Left renal cortex interstitium (tissue), 4 donors: ENCODE measurements at regions not wholly inside any gene's neighbourhood (a gene's known extent, or its start where the extent isn't known, plus 50 kb on each side); places are given as distances from the start of the nearest gene placed in this dataset.

Experiments used
- DNase-seq, 4 donors: peaks; one replicate each; pipeline ENCODE4 v3.0.0-alpha.2; 2013; ENCODE audit warnings: low read depth in 4 of 4, low spot score in 2 of 4, missing footprints in 1 of 4

DNA sequence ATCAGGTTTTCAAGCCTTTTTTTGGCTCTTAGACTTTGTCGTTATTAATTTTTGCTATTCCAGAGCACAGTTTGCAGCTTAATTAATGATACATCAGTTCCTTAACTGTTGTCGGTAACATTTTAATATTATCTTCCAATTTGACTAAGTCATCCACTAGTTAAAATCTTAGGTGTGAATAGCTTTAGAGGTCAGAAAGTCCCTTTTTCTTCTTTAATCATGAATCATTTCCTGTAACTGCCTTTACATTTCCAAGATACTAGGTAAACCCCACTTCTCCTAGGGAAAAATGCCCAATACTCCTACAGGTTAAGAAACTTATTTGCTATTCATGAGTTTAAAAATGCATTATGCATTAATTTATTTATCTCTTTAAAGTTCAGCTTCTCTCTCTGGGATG is 260.9 kb upstream of the CFAP20DC start:
- no peak for DNase-seq

DNA sequence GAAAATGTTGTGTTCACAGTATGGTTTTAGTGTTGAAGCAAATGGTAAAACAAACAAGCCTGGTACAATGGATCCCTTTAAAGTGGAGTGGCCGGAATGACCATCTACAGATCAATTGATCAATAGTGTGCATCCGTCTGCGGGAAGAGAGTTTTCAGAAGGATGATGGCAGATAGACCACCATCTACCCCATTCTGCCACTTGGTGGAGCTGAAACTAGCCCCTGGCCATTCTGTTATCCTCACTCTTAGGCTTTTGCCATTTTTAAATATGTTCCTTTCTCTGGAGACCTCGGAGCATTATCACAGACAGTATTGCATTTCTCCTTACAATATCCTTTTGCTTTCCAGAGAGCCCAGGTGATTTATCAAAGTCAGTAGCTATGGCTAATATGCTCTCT is 258.9 kb upstream of the CFAP20DC start:
- no peak for DNase-seq

DNA sequence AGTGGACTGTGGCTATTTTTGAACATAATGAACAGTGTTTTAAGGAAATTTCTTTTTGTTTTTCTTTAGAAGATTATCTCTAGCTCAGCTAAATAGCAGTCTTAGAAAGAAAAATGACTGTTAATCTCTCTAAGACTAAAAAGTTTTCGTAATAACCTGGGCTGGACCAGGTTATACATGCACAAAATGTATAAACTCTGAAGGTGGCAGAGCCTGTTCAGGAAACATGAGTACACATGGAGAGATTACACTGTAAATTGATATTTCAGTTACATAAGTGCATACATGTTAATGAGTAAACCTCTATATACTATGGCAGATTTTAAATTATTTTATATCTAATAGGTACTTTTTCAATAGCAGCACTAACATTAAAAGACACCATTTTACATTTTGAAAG is 258.2 kb upstream of the CFAP20DC start:
- DNase-seq: no peak

DNA sequence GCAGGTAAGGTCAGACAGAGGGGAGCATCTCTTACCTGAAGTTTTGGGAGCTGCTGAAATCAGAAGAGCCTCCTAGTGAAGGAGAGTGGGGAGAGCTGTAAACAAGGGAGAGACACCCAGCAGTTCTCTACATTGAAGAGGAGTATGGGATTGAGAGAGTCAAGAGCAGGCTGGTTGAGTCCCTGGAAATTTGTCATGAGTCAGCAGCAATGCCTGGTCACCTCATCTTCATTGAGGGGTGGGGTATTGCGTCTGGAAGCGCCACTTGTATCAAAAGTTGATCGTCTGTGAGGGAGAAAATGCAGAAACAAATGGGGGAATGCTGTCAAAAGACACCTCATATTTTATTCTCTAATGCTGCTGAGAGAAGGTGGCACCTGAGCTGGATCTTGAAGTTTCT is 256.6 kb upstream of the CFAP20DC start:
- DNase-seq: no peak

DNA sequence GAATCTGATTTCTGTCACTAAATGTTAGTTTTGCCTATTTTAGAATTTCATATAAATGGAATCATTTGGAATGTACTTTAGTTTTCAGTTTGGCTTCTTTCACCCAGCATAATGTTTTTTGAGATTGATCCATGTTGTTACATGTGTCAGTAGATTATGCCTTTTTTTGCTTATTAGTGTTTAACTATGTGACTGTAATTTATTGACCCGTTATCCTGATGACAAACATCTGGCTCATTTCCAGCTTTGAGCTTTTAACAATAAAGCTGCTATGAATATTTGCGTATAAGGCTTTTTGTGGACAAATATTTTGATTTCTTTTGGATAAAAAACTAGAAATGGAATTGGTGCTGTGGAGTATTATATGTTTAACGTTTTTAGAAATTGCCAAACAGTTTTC is 254.5 kb upstream of the CFAP20DC start:
- no peak for DNase-seq

DNA sequence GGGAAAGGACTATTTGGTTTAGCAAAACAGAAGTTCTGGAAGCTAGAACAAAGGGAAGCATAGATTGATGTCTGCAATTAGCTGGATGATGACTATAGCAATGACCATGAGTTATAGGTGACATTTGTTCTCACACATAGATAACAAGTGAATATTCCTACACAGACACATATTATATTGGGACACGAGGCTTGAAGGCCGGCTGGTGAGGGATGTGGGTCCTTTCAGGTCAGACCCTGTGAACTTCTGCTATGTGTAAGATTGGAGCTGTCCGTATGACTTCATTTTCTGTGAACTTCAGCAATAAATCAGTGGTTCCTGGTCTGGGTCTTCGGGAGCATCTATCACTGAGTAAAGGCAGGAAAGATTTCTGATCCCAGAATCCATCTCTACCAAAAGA is 253.6 kb upstream of the CFAP20DC start:
- no peak for DNase-seq

DNA sequence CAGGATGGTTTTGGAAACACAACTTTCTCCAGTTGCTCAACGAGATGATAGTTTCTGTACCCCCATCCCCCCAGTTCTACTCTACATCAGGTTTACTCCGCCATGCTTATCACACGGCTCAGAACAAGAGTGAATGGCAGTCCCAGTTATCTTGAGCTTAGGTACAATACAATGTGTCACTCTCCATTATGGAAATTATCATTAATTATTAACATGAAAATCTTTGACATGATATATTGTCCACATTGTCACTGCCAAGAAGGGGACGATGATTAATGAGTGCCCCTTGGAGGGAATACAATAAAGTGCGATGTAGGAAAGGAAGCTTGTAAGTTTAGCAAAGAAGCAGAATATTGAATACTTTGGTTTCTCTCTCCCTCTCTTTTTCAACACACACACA is 252.6 kb upstream of the CFAP20DC start:
- DNase-seq: no peak

DNA sequence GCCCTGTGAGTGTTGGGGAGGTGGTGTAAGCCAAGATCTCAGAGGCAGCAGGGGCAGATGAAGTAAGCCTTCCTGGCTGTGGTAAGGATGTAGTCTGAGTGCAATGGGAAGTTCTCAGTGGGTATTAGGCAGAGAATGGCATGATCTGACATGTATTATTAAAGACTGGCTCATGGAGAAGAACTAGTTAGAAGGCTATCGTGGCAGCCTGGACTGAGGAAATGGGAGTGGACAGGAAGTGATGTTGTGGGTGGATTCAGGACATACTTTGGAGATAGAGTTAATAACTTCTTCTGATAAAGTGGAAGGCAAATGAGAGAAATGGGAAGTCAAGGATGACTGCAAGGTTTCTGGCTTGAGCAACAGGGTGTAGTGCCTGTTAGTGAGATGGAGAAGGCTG is 250.9 kb upstream of the CFAP20DC start:
- DNase-seq: no peak

DNA sequence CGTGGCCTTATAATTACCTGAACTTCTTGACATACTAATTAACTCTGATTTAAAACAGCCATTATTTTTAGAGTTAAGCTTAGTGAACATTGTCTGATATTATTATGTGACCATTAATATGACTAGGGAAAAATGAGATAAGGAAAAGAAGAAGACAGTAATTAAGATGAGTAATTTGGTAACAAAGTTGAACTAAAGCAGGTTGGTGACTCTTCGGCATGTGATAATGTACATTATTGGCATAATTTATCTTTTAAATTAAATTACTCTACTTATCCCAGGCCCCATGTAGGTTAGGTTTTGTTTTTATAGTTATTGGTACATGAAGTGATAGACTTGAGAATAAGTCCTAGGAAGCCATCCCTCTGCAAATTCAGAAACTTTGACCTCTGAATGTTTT is 249.7 kb upstream of the CFAP20DC start:
- no peak for DNase-seq

DNA sequence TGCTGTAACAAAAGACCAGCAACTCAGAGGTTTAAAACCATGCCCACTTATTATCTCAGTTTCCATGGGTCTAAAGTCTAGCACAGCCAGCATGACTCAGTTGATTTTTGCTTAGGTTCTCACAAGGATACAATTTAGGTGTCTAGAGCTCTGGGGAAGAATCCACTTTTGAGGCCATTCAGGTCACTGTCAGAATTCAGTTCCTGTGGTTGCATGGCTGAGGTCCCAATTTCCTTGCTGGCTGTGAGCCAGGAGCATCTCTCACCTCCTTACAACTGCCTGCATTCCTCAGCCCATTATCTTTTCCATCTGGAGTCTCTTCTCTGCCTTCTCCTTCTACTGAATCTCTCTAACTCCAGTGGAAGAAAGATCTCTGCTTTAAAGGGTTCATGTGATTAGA is 240.5 kb upstream of the CFAP20DC start:
- no peak for DNase-seq

DNA sequence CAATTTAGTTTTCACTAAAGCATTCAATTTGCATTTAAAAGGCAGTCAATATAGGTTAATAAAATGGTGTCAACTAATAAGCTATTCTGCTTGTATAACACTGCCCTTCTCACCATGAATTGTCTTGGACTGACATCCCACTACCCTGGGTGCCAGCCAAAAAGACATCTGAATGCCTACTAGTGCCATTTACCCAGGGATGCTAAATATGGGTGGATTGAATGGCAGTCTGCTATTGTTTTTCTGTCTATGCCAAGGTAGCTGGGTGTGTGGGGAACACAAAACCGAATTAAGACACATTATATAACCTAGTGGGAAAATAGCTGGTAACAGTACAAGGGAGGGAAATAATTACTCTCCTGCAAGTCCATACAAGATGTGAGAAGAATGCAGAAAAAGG is 240.0 kb upstream of the CFAP20DC start:
- DNase-seq: no peak

DNA sequence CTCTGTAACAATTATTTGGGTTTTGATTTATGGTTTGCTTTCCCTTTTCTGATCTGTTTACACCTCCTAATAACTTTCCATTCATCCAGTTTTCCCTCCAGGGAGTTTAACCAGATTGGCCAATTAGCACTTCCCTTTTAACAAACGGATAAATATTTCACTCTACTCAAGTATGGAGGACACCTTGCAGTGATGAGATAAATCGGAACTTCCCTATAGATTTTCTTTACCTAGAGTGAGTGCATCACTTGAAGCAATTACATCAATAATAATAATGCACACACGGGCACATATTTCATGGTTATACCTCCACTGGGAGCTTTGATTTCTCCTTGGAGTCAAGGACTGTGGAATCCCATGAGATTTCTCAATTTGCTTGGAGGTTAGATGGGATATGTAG is 239.1 kb upstream of the CFAP20DC start:
- DNase-seq: no peak

DNA sequence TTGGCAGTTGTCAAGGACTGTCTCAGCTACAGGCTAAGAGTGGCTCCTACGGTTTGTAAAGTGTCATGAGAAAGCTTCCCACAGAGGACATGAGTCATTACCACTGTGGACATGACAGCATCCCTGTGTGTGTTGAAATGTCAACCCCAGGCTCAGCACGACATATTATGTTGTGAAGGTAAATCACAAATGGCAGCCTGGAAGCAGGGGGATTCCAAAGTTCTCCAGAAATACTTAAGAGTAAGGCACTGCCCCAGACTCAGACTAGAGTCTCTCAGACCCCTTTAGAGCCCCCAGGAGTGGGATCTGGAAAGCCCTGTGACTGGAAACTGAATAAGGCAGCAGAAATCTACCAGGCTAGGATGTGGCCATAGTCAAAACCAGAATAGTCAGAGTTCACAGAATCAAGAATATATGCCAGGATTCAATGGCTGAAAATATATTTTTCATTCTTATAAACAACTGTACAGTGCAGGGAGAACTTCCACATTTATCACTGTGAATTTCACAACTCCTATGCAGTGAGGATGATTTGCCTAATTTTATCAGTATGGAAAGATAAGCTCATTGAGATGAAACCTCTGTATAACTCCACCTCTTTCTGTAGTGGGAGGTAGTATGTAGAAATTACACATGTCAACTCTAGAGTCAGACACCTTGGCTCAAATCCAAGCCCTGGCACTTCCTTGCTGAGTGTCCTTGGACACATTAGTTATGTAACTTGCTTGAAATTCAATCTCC is 237.1 kb upstream of the CFAP20DC start:
- DNase-seq: no peak

DNA sequence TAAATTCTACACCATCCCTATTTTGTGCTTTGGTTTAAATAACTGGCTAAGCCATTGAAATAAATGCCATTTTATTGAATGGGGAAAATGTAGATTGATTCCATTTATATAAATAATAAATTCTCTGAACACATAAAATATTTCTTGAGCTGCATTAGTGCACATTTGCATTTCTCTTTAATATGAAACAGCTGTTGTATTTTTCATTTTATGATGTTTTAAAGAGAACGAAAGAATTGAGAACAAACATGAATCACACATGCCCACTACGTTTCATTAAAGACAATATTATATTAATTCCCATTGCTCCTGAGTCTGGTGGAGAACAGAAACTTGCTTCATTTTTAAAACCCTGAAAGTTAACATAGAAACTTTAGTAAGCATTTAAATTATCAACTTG is 235.7 kb upstream of the CFAP20DC start:
- no peak for DNase-seq

DNA sequence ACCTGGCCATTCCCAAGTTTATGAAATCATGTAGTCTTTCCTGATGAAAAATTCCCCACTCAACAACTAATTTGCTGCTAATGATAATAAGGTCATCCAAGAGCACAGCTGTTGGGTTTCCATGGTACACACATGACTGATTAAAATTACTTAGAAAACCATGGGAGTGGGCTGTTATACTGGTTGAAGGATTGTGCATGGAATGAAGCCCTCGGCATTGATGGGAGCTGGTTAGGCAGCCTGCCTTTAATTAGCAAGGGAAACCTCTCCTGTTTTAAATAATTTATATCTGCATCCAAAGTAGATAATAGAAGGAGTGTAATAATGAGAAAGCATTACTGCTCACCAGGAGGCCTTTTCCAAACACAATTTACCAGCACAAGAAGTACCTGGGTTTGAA is 235.1 kb upstream of the CFAP20DC start:
- no peak for DNase-seq

DNA sequence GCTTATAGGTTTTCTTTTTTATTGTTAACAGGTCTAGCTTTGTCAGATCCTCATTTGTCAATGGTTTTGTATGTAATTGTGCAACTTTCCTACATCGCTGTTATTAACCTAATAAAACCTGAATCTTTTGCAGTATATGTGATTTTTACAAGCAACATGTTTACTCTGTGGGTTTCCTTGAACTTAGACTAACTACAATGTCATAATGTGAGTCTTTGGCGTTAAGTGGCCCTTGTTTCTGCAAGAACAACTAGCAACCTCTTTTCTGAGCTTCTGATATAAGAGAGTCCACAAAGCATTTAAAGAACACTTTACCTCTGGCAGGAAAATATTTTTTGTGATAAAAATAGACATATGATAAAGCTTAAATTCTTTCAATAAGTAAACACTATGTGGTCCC is 230.3 kb upstream of the CFAP20DC start:
- no peak for DNase-seq

DNA sequence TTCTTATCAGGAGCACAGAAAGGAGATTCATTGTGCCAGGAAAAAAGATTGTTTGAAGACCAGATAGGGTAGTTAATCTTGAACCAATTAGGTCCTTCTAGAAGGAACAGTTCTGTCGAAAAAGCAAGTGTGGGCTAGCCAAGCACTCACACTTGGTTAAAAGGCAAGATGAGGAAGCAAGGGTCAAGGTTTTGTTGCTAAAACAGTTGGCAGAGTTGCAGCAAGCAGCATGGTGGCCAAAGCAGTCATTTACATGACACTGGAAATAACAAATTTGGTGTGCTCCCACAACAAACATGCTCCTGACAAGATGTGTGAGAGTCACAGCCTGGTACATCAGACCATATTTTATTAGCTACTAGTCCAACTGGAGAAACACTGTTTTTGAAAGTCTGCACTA is 228.0 kb upstream of the CFAP20DC start:
- DNase-seq: no peak

DNA sequence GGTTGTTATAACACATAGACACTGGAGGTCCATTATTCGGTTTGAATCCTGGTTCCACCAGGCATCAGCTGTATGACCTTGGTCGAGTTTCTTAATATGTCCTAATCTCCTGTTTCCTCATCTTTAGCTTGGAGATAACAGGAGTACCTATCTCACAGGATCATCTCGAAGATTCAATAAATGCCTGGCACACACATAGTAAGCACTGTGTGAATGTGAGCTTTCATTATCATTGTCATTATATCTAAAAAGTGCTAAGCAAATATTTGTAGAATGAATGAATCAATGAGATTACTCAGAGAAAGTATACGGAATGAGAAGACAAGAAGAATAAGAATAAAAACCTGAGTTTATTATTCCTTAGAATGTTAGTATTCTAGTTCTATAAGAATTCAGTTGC is 227.4 kb upstream of the CFAP20DC start:
- DNase-seq: no peak

DNA sequence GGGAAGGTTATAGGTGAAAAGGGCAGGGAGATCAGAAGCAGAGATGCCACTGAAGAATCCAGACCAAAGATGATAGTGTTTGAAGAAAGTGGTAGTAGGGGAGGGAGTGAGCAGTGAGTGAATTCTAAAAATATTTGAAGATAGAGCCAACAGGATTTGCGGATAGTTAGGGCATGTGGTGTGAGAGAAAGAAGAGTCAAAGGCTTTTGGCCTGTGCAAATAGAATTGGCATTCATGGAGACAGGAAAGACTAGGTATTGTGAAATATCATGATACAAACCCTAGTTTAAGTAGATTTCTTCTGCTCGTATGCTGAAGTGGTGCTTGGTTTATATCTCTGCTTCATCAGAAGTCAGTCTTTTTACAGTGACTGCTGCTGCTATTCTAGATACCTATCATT is 224.2 kb upstream of the CFAP20DC start:
- DNase-seq: no peak

DNA sequence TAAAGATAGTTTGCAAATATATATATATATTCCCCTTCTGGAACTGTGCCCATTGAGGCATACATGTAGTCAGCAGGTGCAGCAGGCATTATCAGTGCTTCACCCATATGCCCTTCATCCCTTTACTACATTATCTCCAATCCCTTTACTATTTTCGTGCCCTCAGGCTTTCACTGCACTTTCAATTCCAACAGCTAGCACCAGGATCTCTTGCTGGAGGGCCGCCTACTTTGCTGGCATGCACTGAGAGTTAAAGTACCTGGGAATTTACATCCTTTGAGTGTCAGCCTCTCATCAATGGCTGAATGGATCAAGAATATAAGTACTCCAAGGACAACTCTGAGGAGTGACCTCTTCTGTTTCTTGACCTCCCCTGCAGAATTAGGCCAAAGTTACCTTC is 222.1 kb upstream of the CFAP20DC start:
- DNase-seq: no peak

DNA sequence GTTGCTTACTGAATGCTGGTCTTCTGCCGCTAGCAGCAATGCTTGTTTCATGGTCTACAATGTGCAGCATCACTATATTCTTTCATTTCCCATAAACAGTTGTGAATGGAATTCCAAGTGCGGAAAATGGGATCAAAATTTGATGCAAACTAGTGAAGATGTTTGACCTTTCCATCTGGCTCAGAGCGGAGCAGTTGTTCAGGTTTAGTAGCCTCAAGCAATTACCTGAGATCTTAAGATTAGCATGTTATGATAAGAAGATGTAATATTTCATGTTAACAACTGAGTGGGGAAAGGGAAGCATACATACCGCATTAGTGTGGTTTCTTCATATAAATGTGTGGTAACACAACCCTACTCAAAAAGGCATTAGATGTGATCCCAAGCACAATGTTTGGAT is 221.1 kb upstream of the CFAP20DC start:
- no peak for DNase-seq

DNA sequence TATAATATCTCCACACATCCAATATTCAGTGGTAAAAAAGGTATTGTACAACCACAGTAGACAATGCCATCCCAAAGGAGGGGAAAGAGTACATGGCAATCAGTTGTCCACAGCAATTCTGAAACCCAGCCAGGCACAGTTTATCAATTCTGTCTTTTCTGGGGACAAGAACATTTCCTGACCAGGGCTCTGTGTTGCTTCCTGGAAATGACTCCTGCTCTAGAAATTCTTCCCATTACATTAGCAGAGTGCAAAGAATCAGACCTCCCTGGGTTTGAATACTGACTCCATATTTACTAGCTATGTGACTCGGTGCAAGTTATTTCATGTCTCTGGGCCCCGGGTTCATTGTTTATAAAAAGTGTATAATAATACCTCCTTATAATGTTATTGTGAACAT is 220.4 kb upstream of the CFAP20DC start:
- DNase-seq: no peak

DNA sequence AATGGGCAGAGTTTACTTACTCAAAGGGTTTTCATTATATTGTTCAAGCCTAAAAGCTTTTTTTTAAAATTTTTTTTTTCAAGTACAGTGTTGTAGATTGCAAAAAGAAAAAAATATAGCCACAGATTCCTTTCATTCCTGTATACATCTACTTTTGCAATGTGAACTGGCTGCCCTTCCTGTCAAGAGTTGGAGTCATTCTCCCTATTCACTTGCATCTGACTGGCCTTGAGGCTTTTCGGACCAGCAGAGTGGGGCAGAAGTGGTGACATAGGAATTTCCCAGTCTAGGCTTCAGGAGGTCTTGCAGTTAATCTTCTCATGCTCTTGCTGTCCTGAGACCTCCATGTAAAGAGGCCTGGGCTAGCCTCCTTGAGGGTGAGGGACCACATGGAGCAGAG is 218.3 kb upstream of the CFAP20DC start:
- DNase-seq: no peak
